BJ (cell line): ENCODE measurements at regions not wholly inside any gene's neighbourhood (a gene's known extent, or its start where the extent isn't known, plus 50 kb on each side); places are given as distances from the start of the nearest gene placed in this dataset.

Experiments used
- CTCF ChIA-PET: fragments of 350-600 bp; formaldehyde crosslinking; extraction: SDS; loops from one replicate; lab custom pipeline; 2021; ENCODE audit warnings: antibody characterized with exemption, inconsistent platforms; lab: Yijun Ruan, JAX
- POLR2A ChIA-PET: fragments of 300-600 bp; sonication (Branson Sonifier 250); formaldehyde crosslinking; extraction: SDS; loops from one replicate; lab custom pipeline; 2021; ENCODE audit warnings: antibody characterized with exemption; lab: Charles Lee
- DNase-seq: peaks from one replicate; pipeline ENCODE4 v3.0.0-alpha.2; 2011; ENCODE audit warnings: low read depth
- H3K27me3 ChIP-seq: 2 replicates; pipeline ENCODE4 v1.6.0; 2011; ENCODE audit warnings: low read length; ENCODE audit not compliant: control insufficient read depth, insufficient read depth
- H3K36me3 ChIP-seq: 2 replicates; pipeline ENCODE4 v1.5.1; 2011; ENCODE audit warnings: low read length; ENCODE audit not compliant: control insufficient read depth, insufficient read depth
- H3K4me3 ChIP-seq: 2 replicates; pipeline ENCODE4 v1.5.1; 2011; ENCODE audit warnings: low read depth, mild to moderate bottlenecking, control low read depth, low read length
- TF ChIP-seq, protein P1 (sequence below): IDR thresholded peaks from 2 replicates; pipeline ENCODE4 v1.5.1; 2011; ENCODE audit warnings: low read depth, mild to moderate bottlenecking, control low read depth, inconsistent platforms, low read length, moderate library complexity; ENCODE audit not compliant: insufficient read depth

- no peaks in the 10 kb centered on the region for H3K27me3 ChIP-seq
- CTCF ChIA-PET = interaction anchor here (1.4 kb wide), 2 partner anchors 8 to 10 kb away, joined by 3 read pairs; no protein-coding TSS in a partner anchor
- TF ChIP-seq, protein P1, sequence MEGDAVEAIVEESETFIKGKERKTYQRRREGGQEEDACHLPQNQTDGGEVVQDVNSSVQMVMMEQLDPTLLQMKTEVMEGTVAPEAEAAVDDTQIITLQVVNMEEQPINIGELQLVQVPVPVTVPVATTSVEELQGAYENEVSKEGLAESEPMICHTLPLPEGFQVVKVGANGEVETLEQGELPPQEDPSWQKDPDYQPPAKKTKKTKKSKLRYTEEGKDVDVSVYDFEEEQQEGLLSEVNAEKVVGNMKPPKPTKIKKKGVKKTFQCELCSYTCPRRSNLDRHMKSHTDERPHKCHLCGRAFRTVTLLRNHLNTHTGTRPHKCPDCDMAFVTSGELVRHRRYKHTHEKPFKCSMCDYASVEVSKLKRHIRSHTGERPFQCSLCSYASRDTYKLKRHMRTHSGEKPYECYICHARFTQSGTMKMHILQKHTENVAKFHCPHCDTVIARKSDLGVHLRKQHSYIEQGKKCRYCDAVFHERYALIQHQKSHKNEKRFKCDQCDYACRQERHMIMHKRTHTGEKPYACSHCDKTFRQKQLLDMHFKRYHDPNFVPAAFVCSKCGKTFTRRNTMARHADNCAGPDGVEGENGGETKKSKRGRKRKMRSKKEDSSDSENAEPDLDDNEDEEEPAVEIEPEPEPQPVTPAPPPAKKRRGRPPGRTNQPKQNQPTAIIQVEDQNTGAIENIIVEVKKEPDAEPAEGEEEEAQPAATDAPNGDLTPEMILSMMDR = no peak
- DNase-seq = no peak
- H3K4me3 ChIP-seq = no peak overlapping the region
- no peaks in the 10 kb centered on the region for H3K36me3 ChIP-seq
- POLR2A ChIA-PET = no interaction called here
Measured at GRCh38 chr2:33859176-33859575, 260.1 kb upstream of the FAM98A start.

- Histone ChIP-seq H3K4me3 (no peak overlapping the region), H3K36me3 (no peaks in the 10 kb centered on the region), H3K27me3 (no peaks in the 10 kb centered on the region)
- DNase-seq = peak; percentile 73
- POLR2A ChIA-PET = no interaction called here
- CTCF ChIA-PET = no interaction called here
- TF ChIP-seq, protein P1 = no peak
Measured at GRCh38 chr2:33848486-33848885, 249.4 kb upstream of the FAM98A start.

DNA sequence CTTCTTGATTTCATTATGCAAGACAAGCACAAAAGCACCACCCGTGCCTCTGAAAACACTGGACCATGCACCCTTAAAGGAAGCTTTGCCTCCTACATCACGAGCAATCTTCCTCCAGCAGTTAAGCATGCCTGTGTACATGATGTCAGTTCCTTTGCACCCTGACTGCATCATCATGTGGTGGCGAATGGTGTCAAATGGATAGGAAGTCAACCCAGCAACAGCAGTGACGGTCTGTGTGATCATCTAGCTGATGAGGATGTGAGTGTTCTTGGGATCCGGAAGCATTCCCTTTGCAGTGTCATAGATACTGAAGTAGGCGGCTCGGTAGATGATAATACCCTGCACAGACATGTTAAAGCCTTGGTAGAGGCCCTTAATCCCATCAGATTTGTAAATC lies 240.7 kb upstream of the FAM98A start:
- H3K4me3 ChIP-seq = no peak overlapping the region
- ChIA-PET POLR2A (no interaction called here), CTCF (no interaction called here)
- no peak for DNase-seq
- TF ChIP-seq, protein P1 = no peak
- H3K36me3 ChIP-seq = no peaks in the 10 kb centered on the region
- no peaks in the 10 kb centered on the region for H3K27me3 ChIP-seq

DNA sequence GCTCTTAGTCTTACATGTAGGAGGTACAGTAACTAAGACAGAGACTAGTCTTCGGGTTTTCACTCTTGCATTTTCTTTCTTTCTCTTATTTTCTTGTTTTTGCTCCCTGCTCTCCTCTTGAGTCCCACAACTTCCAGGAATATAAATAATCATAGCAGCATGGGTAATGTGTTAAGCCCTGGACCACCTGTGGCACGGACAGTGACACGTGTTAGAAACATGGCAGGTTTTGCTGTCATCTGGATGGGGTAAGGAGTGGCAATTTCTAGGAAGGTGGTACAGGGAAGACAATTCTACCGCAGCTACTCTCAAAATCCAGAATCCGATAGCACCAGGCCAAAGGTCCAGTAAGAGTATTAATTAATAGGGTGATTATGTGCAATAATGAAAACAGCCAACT lies 237.5 kb upstream of the FAM98A start:
- Histone ChIP-seq H3K27me3 (no peaks in the 10 kb centered on the region), H3K36me3 (no peaks in the 10 kb centered on the region), H3K4me3 (no peak overlapping the region)
- no peak for DNase-seq
- CTCF ChIA-PET = no interaction called here
- POLR2A ChIA-PET = no interaction called here
- TF ChIP-seq, protein P1 = no peak

GRCh38 chr2:33835911-33836310 lies 236.8 kb upstream of the FAM98A start:
- POLR2A ChIA-PET = no interaction called here

More at GRCh38 chr2:33835911-33836310, 236.8 kb upstream of the FAM98A start:
- TF ChIP-seq, protein P1 = no peak
- H3K4me3 ChIP-seq = no peak overlapping the region
- no peaks in the 10 kb centered on the region for H3K27me3 ChIP-seq
- no peak for DNase-seq
- CTCF ChIA-PET = no interaction called here
- no peaks in the 10 kb centered on the region for H3K36me3 ChIP-seq
